Adipocyte (in vitro differentiated cells): ENCODE measurements at regions not wholly inside any gene's neighbourhood (a gene's known extent, or its start where the extent isn't known, plus 50 kb on each side); places are given as distances from the start of the nearest gene placed in this dataset.
A peak's percentile ranks its signal among the peaks of the same experiment; 100 is the strongest.
"Not testable (repeated sequence)": the region's sequence is repeated elsewhere in the genome, so short reads cannot be mapped to it uniquely, and the experiment has no call there.

Experiments used
- DNase-seq: peaks from one replicate; pipeline ENCODE4 v3.0.0-alpha.2; 2015; ENCODE audit warnings: low read depth
- H3K27me3 ChIP-seq: replicated peaks from 2 replicates; pipeline ENCODE4 v1.7.0; 2013; ENCODE audit warnings: mild to moderate bottlenecking, low read length, moderate library complexity; ENCODE audit not compliant: control insufficient read depth, insufficient read depth
- H3K36me3 ChIP-seq: 2 replicates; pipeline ENCODE4 v1.7.0; 2013; ENCODE audit warnings: low read length, mild to moderate bottlenecking, moderate library complexity; ENCODE audit not compliant: control insufficient read depth, insufficient read depth, severe bottlenecking
- H3K4me1 ChIP-seq: 2 replicates; pipeline ENCODE4 v1.7.0; 2013; ENCODE audit warnings: mild to moderate bottlenecking, low read length, moderate library complexity; ENCODE audit not compliant: control insufficient read depth, insufficient read depth
- H3K4me3 ChIP-seq: 2 replicates; pipeline ENCODE4 v1.7.0; 2013; ENCODE audit warnings: mild to moderate bottlenecking, low read length, moderate library complexity
- H3K9ac ChIP-seq: 2 replicates; pipeline ENCODE4 v1.7.0; 2013; ENCODE audit warnings: mild to moderate bottlenecking, low read length, moderate library complexity
- H3K9me3 ChIP-seq: 2 replicates; pipeline ENCODE4 v1.7.0; 2013; ENCODE audit warnings: mild to moderate bottlenecking, low read length, moderate library complexity; ENCODE audit not compliant: control insufficient read depth

DNA sequence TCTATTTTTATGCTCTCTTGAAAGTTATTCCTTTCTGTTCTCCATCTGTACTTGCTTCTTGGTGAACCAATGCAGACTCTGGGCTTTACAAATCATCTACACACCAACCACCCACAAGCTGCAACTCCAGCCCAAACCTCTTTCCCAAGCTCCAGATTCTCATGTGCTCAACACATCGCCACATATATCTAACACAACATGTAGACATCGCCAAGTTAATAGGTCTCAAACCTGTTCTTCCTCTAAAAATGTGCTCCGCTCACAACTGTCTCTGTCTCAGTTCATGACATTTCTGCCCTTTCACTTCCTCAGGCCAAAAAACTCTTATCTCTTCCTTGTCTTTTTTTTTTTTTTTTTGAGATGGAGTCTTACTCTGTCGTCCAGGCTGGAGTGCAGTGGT is 95.7 kb upstream of the EEPD1 start:
- H3K36me3 ChIP-seq: no peaks in the 10 kb centered on the region
- H3K9ac ChIP-seq: no peak overlapping the region
- DNase-seq: no peak
- H3K4me1 ChIP-seq: peaks cover 6% of the 10 kb centered on the region
- H3K9me3 ChIP-seq: no peaks in the 10 kb centered on the region
- no peak overlapping the region for H3K4me3 ChIP-seq
- H3K27me3 ChIP-seq: no peaks in the 10 kb centered on the region

DNA sequence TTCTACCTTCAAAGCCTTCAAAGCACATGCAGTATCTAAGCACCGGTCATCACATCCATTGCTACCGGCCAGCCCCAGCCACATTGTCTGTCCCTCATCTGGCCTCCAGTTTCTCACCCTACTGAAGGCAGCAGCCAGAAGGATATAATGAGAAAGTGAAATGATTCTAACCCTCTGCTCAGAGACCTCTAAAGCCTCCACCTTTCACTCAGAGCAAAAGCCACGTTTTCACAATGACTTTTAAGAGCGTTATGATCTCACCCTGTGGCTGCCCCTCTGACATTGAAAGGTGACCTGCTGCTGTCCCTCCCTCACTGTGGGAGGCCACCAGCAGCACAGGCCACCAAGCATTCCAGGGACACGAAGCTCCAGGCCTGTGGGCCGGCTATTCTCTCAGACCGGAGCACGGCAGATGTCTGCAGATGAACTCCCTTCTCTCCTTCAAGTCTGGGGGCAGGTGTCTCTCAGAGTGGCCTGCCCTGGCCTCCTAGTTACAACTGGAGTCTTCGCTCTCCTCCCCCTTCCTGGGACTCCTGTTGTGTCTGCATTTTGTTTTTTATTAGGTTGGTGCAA is 94.9 kb upstream of the EEPD1 start:
- no peaks in the 10 kb centered on the region for H3K9me3 ChIP-seq
- H3K27me3 ChIP-seq: no peaks in the 10 kb centered on the region
- no peak for DNase-seq
- no peak overlapping the region for H3K4me3 ChIP-seq
- H3K36me3 ChIP-seq: no peaks in the 10 kb centered on the region
- H3K9ac ChIP-seq: no peak overlapping the region
- peaks cover 10% of the 10 kb centered on the region for H3K4me1 ChIP-seq

DNA sequence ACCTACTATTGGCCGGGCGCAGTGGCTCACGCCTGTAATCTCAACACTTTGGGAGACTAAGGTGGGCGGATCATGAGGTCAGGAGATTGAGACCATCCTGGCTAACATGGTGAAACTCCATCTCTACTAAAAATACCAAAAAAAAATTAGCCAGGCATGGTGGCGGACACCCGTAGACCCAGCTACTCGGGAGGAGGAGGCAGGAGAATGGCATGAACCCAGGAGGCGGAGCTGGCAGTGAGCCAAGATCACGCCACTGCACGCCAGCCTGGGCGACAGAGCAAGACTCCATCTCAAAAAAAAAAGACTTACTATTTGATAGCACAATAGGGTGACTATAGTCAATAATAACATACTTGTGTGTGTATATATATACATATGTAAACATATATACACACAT is 92.7 kb upstream of the EEPD1 start:
- H3K9ac ChIP-seq, H3K36me3 ChIP-seq, H3K9me3 ChIP-seq, H3K27me3 ChIP-seq, DNase-seq, H3K4me3 ChIP-seq: not testable (repeated sequence)
- peaks cover 10% of the 10 kb centered on the region for H3K4me1 ChIP-seq

DNA sequence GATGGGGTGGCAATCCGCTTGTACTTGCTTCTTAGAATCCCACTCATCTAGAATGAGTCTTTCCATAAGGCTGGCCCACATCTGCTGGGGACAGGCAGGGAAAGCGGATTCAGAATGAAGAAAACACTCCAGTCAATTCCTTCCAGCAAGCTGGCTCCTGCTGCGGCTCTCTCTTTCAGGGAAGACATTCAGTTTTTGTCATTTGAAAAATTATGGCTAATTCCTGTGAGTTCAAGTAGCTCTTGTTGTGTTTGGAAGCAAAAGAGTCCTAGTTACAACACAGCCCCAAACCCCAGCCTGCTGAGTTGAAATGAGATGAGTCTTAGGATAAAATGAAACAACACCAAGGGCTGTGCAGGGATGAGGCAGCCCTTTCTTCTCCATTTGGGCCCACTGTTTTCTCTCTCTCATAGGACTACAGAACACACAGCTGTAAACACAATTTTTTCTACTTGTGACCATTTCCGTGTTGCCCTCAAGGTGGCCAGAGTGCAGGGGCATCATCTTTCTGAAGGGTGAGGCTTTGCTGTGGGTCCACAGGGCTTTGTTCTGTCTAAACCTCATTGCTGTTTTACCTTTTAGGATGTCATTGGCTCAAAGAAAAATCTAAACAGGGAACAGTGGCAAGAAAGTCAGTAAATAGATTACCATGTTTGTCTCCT is 90.8 kb upstream of the EEPD1 start:
- Histone ChIP-seq H3K9ac (peak overlapping the region; percentile 13), H3K4me1 (peaks cover 10% of the 10 kb centered on the region), H3K27me3 (no peaks in the 10 kb centered on the region), H3K36me3 (no peaks in the 10 kb centered on the region), H3K4me3 (no peak overlapping the region), H3K9me3 (no peaks in the 10 kb centered on the region)
- no peak for DNase-seq

DNA sequence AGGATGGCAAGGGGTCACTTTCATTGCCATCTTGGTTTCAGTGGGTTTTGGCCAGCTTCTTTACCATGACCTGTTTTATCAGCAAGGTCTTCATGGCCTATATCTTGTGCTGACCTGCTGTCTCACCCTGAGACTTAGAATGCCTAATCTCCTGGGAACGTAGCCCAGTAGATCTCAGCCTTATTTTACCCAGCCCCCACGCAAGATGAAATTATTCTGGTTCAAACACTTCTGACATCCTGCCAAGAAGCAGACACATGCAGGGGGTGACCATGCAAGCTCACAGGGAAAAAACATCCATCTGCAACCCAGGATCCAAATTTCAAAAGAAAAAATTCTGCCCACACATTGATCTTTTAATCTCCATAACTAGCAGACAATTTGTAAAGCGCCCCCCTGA is 88.4 kb upstream of the EEPD1 start:
- Histone ChIP-seq H3K9me3 (no peaks in the 10 kb centered on the region), H3K4me3 (no peak overlapping the region), H3K9ac (no peak overlapping the region), H3K27me3 (no peaks in the 10 kb centered on the region), H3K36me3 (no peaks in the 10 kb centered on the region), H3K4me1 (peaks cover 21% of the 10 kb centered on the region)
- no peak for DNase-seq

DNA sequence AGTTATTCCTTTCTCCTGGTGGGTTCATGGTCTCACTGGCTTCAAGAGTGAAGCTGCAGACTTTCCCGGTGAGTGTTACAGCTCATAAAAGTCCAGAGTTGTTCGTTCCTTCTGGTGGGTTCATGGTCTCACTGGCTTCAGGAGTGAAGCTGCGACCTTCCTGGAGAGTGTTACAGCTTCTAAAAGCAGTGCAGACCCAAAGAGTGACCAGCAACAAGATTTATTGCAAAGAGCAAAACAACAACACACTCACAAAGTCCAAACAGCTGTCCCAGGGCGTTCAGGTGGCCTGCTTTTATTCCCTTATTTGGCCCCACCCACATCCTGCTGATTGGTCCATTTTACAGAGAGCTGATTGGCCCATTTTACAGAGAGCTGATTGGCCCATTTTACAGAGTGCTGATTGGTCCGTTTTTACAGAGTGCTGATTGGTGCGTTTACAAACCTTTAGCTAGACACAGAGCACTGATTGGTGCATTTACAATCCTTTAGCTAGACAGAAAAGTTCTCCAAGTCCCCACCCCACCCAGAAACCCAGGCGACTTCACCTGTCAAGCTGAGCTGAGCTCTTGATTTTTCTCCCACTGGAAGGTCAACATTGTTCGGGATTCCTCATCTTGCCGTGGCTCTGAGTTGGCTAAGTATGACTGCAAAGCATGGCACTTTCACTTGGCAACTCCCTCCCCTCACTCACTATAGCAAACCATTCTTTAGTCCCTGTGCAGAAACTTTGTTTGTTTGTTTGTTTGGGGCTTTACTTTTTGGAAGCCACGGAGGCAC is 87.3 kb upstream of the EEPD1 start:
- not testable (repeated sequence) for H3K27me3 ChIP-seq, DNase-seq, H3K9me3 ChIP-seq, H3K9ac ChIP-seq, H3K4me3 ChIP-seq, H3K36me3 ChIP-seq
- H3K4me1 ChIP-seq: peaks cover 23% of the 10 kb centered on the region

DNA sequence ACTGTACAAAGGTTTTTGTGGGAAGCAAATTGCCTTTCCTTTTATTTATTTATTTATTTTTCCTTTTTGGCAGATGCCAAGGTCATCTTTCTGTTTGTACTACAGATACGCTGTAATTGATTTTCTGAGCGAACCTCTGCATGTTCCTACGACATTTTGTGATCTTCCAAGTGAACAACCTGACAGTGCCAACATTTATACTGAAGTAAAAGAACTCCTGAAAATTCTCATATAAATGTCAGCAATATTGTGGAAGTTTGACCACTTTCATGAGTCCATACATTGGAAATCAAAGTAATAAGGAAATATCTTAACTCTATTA is 86.8 kb upstream of the EEPD1 start:
- Histone ChIP-seq H3K27me3 (no peaks in the 10 kb centered on the region), H3K4me1 (peaks cover 29% of the 10 kb centered on the region), H3K36me3 (no peaks in the 10 kb centered on the region), H3K9ac (no peak overlapping the region), H3K4me3 (no peak overlapping the region), H3K9me3 (peaks cover 4% of the 10 kb centered on the region)
- DNase-seq: no peak

DNA sequence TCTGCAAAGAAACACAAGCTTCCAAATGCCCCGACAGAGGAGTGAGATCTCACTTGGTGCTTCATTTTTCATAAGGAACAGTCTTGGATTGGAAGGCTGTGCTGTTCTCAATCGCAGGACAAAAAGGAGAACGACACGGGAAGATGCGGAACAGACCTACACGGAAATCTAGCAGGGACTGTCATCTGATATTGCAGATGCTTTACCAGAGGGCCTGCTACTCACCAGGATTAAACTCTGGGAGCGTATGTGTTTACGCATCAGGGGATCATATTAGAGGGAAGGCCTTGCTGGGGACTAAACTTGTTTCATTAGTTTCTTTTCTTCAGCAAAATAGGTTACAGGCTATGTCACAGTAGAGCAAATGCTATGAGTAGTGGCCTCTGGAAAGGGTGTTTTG is 82.8 kb upstream of the EEPD1 start:
- Histone ChIP-seq H3K27me3 (no peaks in the 10 kb centered on the region), H3K4me1 (peaks cover 42% of the 10 kb centered on the region), H3K9ac (no peak overlapping the region), H3K9me3 (peaks cover 5% of the 10 kb centered on the region), H3K4me3 (no peak overlapping the region), H3K36me3 (no peaks in the 10 kb centered on the region)
- DNase-seq: no peak

DNA sequence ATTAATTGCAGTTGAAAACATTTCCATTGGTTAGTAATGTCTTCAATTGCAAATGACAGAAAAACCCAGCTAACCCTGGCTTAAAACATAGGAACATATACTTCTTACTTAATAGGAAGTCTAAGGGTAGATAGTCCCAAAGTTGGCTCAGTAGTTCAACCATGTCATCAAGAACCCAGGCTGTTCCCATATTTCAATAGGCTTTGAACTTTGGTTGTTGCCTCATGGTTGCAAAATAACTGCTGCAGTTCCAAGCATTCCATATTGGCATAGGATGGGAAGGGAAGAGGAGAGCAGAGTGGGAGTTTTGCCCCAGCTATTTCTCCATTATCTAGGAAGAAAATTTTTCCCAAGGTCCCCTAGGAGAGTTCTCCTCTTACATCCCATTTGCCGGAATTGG is 81.4 kb upstream of the EEPD1 start:
- no peaks in the 10 kb centered on the region for H3K36me3 ChIP-seq
- H3K4me3 ChIP-seq: no peak overlapping the region
- H3K4me1 ChIP-seq: peaks cover 47% of the 10 kb centered on the region
- H3K27me3 ChIP-seq: no peaks in the 10 kb centered on the region
- H3K9me3 ChIP-seq: peaks cover 5% of the 10 kb centered on the region
- no peak for DNase-seq
- H3K9ac ChIP-seq: peak overlapping the region; percentile 61

DNA sequence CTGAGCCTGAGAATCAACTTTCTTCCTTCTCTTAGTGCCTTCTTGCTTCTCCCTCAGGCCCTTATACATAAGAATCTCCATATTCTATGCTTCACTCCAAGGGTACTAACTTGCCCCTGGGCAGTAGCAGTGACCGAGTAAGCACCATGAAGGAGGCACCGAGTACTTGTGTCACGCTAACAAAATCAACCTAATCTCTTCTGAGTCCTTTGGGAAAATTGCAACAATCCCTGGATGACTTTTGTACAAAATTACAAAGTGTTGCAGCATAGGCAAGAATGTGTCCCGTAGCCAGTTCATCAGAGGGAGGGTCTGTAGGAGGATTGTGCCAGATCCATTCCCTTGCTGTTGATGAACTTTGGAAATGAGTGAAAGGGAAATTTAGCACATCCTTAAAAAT is 80.4 kb upstream of the EEPD1 start:
- Histone ChIP-seq H3K4me3 (peak overlapping the region; percentile 37), H3K36me3 (no peaks in the 10 kb centered on the region), H3K27me3 (no peaks in the 10 kb centered on the region), H3K4me1 (peaks cover 47% of the 10 kb centered on the region), H3K9ac (peak overlapping the region; percentile 61), H3K9me3 (peaks cover 5% of the 10 kb centered on the region)
- peak; percentile 38 for DNase-seq

DNA sequence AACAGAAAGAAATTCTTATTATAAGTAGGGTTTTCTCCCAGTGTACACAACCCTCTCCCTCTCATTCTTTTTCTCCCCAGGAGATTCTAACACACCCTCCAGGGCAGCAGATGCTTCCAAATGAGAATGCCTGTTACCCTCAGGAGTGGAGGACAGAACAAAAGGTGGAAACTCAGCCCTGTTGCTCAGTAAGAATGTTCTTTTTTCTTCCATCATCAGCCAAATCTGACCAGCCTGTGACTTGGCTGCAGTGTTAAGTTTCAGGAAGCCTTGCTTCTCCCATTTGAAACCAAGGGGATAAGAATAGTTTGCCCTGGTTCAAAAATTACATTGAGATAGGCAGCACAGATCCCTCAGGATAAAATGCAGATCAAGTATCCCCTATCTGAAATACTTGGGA is 77.5 kb upstream of the EEPD1 start:
- Histone ChIP-seq H3K9ac (peak overlapping the region; percentile 25), H3K4me1 (peaks cover 36% of the 10 kb centered on the region), H3K36me3 (no peaks in the 10 kb centered on the region), H3K9me3 (peaks cover 5% of the 10 kb centered on the region), H3K27me3 (peaks cover 7% of the 10 kb centered on the region), H3K4me3 (no peak overlapping the region)
- DNase-seq: peak; percentile 24
